ENCODE measurements at regions not wholly inside any gene's neighbourhood (a gene's known extent, or its start where the extent isn't known, plus 50 kb on each side); places are given as distances from the start of the nearest gene placed in this dataset.
"Not testable (repeated sequence)": the region's sequence is repeated elsewhere in the genome, so short reads cannot be mapped to it uniquely, and the experiment has no call there.

GRCh38 chr5:96530901-96531300 lies 97.9 kb upstream of the PCSK1 start:
- H3K9me3 ChIP-seq (ENCODE audit: insufficient read depth, low read length): no peaks in the 10 kb centered on the region

DNA sequence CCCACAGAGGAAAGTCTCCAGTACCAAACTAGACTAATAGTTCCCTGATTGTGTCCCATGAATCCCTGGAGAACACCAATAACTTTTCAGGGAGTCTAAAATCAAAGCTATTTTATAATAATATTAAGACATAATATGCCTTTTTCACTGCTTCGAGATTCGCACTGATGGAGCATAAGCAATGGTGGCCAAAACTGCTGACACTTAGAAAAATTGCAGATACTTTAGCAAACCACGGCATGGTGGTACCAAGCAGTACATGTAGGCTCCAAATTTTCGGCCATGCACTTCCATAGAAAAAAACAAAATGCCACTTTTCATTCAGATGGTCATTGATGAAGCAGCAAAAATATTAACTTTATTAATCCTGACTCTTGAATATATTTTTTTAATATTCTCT lies 100.3 kb upstream of the PCSK1 start:
- Histone ChIP-seq H3K4me1 (ENCODE audit: insufficient read depth, insufficient read length) (no peaks in the 10 kb centered on the region), H3K9ac (ENCODE audit: insufficient read length, low read depth) (no peak overlapping the region), H3K36me3 (ENCODE audit: insufficient read depth, insufficient read length, low read length) (no peaks in the 10 kb centered on the region), H3K27me3 (ENCODE audit: insufficient read depth, insufficient read length) (no peaks in the 10 kb centered on the region), H3K9me3 (ENCODE audit: insufficient read depth, low read length) (no peaks in the 10 kb centered on the region), H3K4me3 (ENCODE audit: insufficient read length, low read depth) (no peak overlapping the region)
- no peak for DNase-seq (ENCODE audit: low read depth, low spot score)
- TF ChIP-seq SUZ12 (IDR thresholded peaks at IDR 0.05; ENCODE audit: extremely low read depth, insufficient read depth, insufficient read length) (no peak), ZNF274 (IDR thresholded peaks at IDR 0.05; ENCODE audit: low read depth, low read length) (no peak), YY1 (IDR thresholded peaks at IDR 0.05; ENCODE audit: insufficient read depth, insufficient read length) (no peak)

More at GRCh38 chr5:96530901-96531300, 97.9 kb upstream of the PCSK1 start:
- Histone ChIP-seq H3K9ac (ENCODE audit: insufficient read length, low read depth) (no peak overlapping the region), H3K4me3 (ENCODE audit: insufficient read length, low read depth) (no peak overlapping the region), H3K27me3 (ENCODE audit: insufficient read depth, insufficient read length) (no peaks in the 10 kb centered on the region), H3K4me1 (ENCODE audit: insufficient read depth, insufficient read length) (no peaks in the 10 kb centered on the region), H3K36me3 (ENCODE audit: insufficient read depth, insufficient read length, low read length) (no peaks in the 10 kb centered on the region)
- no peak for DNase-seq (ENCODE audit: low read depth, low spot score)
- no peak for TF ChIP-seq YY1 (IDR thresholded peaks at IDR 0.05; ENCODE audit: insufficient read depth, insufficient read length)
- no peak for TF ChIP-seq ZNF274 (IDR thresholded peaks at IDR 0.05; ENCODE audit: low read depth, low read length)
- no peak for TF ChIP-seq SUZ12 (IDR thresholded peaks at IDR 0.05; ENCODE audit: extremely low read depth, insufficient read depth, insufficient read length)

DNA sequence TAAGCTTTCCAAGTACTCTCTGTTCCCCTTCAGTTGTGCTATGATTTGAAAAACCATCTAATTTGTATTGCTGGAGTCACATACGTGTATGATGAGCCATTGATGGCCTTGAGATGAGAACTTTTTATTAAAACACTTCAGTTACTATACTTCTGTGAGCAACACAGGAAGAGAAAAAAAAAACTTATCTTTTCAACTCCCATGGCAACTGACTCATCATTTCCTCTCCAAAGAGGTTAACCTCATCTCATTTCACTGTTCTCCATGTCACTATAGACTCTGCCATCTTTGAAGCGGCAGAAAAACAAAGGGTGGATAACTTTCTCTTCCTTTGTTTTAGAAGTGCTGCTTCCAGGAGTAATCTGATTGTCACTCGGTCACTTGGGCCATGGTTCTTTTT lies 104.3 kb upstream of the PCSK1 start:
- Histone ChIP-seq H3K9me3 (ENCODE audit: insufficient read depth, low read length) (no peaks in the 10 kb centered on the region), H3K9ac (ENCODE audit: insufficient read length, low read depth) (no peak overlapping the region), H3K4me1 (ENCODE audit: insufficient read depth, insufficient read length) (no peaks in the 10 kb centered on the region), H3K27me3 (ENCODE audit: insufficient read depth, insufficient read length) (no peaks in the 10 kb centered on the region), H3K36me3 (ENCODE audit: insufficient read depth, insufficient read length, low read length) (no peaks in the 10 kb centered on the region), H3K4me3 (ENCODE audit: insufficient read length, low read depth) (no peak overlapping the region)
- no peak for DNase-seq (ENCODE audit: low read depth, low spot score)
- TF ChIP-seq ZNF274 (IDR thresholded peaks at IDR 0.05; ENCODE audit: low read depth, low read length) (no peak), YY1 (IDR thresholded peaks at IDR 0.05; ENCODE audit: insufficient read depth, insufficient read length) (no peak), SUZ12 (IDR thresholded peaks at IDR 0.05; ENCODE audit: extremely low read depth, insufficient read depth, insufficient read length) (no peak)

DNA sequence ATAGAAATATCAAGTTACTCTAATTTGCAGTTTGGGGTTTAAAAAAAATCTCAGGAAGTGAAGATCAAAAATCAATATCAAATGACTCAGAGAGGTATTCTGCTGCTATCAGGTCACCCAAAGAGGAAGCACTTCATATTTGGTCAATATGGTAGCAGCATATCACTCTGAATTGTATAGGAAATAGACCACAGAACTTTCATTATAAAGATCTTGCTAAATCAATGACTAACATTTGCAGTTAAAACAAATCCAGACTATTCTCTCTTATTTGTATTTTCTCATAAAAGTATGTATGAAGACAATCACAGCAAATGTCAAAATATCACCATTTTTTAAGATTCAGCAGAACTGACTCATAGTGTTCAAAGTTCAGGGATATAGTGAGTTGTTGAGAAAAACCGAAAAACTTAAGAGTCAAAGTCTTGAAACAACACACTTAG lies 105.8 kb upstream of the PCSK1 start:
- no peak for DNase-seq (ENCODE audit: low read depth, low spot score)
- no peak for TF ChIP-seq YY1 (IDR thresholded peaks at IDR 0.05; ENCODE audit: insufficient read depth, insufficient read length)
- no peak for TF ChIP-seq ZNF274 (IDR thresholded peaks at IDR 0.05; ENCODE audit: low read depth, low read length)
- no peak for TF ChIP-seq SUZ12 (IDR thresholded peaks at IDR 0.05; ENCODE audit: extremely low read depth, insufficient read depth, insufficient read length)
- Histone ChIP-seq H3K36me3 (ENCODE audit: insufficient read depth, insufficient read length, low read length) (no peaks in the 10 kb centered on the region), H3K9me3 (ENCODE audit: insufficient read depth, low read length) (no peaks in the 10 kb centered on the region), H3K27me3 (ENCODE audit: insufficient read depth, insufficient read length) (no peaks in the 10 kb centered on the region), H3K4me3 (ENCODE audit: insufficient read length, low read depth) (no peak overlapping the region), H3K4me1 (ENCODE audit: insufficient read depth, insufficient read length) (no peaks in the 10 kb centered on the region), H3K9ac (ENCODE audit: insufficient read length, low read depth) (no peak overlapping the region)

GRCh38 chr5:96546120-96546519 lies 113.1 kb upstream of the PCSK1 start:
- no peak overlapping the region for H3K4me3 ChIP-seq (ENCODE audit: insufficient read length, low read depth)
- DNase-seq (ENCODE audit: low read depth, low spot score): no peak
- no peak overlapping the region for H3K9ac ChIP-seq (ENCODE audit: insufficient read length, low read depth)
- TF ChIP-seq YY1 (IDR thresholded peaks at IDR 0.05; ENCODE audit: insufficient read depth, insufficient read length) (no peak), SUZ12 (IDR thresholded peaks at IDR 0.05; ENCODE audit: extremely low read depth, insufficient read depth, insufficient read length) (no peak), ZNF274 (IDR thresholded peaks at IDR 0.05; ENCODE audit: low read depth, low read length) (no peak)
- no peaks in the 10 kb centered on the region for H3K4me1 ChIP-seq (ENCODE audit: insufficient read depth, insufficient read length)
- no peaks in the 10 kb centered on the region for H3K36me3 ChIP-seq (ENCODE audit: insufficient read depth, insufficient read length, low read length)
- no peaks in the 10 kb centered on the region for H3K9me3 ChIP-seq (ENCODE audit: insufficient read depth, low read length)
- no peaks in the 10 kb centered on the region for H3K27me3 ChIP-seq (ENCODE audit: insufficient read depth, insufficient read length)

DNA sequence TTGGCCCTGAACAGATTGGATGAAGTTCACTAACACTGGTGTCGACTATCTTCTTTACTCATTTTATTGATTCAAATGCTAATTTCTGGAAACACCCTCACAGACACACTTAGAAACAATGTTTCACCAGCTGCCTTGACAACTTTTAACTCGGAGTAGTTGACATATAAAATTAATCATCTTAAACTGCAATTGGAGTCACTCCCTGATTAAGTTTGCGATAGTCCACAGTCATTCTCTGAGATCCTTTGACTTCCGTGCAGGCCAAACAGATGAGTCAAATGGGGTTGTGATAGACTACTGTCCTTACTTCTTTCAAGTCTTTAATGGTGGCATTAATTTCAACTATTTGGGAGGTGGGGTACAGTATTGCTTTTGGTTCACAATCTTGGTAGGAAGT lies 114.4 kb upstream of the PCSK1 start:
- Histone ChIP-seq H3K9ac (ENCODE audit: insufficient read length, low read depth) (no peak overlapping the region), H3K4me1 (ENCODE audit: insufficient read depth, insufficient read length) (no peaks in the 10 kb centered on the region), H3K36me3 (ENCODE audit: insufficient read depth, insufficient read length, low read length) (no peaks in the 10 kb centered on the region), H3K9me3 (ENCODE audit: insufficient read depth, low read length) (no peaks in the 10 kb centered on the region), H3K4me3 (ENCODE audit: insufficient read length, low read depth) (no peak overlapping the region), H3K27me3 (ENCODE audit: insufficient read depth, insufficient read length) (no peaks in the 10 kb centered on the region)
- TF ChIP-seq SUZ12 (IDR thresholded peaks at IDR 0.05; ENCODE audit: extremely low read depth, insufficient read depth, insufficient read length) (no peak), YY1 (IDR thresholded peaks at IDR 0.05; ENCODE audit: insufficient read depth, insufficient read length) (no peak), ZNF274 (IDR thresholded peaks at IDR 0.05; ENCODE audit: low read depth, low read length) (no peak)
- DNase-seq (ENCODE audit: low read depth, low spot score): no peak

GRCh38 chr5:96548905-96549304 lies 113.3 kb upstream of the CAST start:
- Histone ChIP-seq H3K27me3 (ENCODE audit: insufficient read depth, insufficient read length) (no peaks in the 10 kb centered on the region), H3K9ac (ENCODE audit: insufficient read length, low read depth) (no peak overlapping the region), H3K4me1 (ENCODE audit: insufficient read depth, insufficient read length) (no peaks in the 10 kb centered on the region), H3K4me3 (ENCODE audit: insufficient read length, low read depth) (no peak overlapping the region), H3K36me3 (ENCODE audit: insufficient read depth, insufficient read length, low read length) (no peaks in the 10 kb centered on the region), H3K9me3 (ENCODE audit: insufficient read depth, low read length) (no peaks in the 10 kb centered on the region)
- DNase-seq (ENCODE audit: low read depth, low spot score): no peak
- TF ChIP-seq YY1 (IDR thresholded peaks at IDR 0.05; ENCODE audit: insufficient read depth, insufficient read length): no peak
- no peak for TF ChIP-seq SUZ12 (IDR thresholded peaks at IDR 0.05; ENCODE audit: extremely low read depth, insufficient read depth, insufficient read length)
- TF ChIP-seq ZNF274 (IDR thresholded peaks at IDR 0.05; ENCODE audit: low read depth, low read length): no peak

- H3K4me3 ChIP-seq (ENCODE audit: insufficient read length, low read depth); H3K9ac ChIP-seq (ENCODE audit: insufficient read length, low read depth); DNase-seq (ENCODE audit: low read depth, low spot score): not testable (repeated sequence)
Observed at GRCh38 chr5:96560857-96561256, 101.3 kb upstream of the CAST start.

More at GRCh38 chr5:96560857-96561256, 101.3 kb upstream of the CAST start:
- H3K9me3 ChIP-seq (ENCODE audit: insufficient read depth, low read length); H3K4me1 ChIP-seq (ENCODE audit: insufficient read depth, insufficient read length); H3K27me3 ChIP-seq (ENCODE audit: insufficient read depth, insufficient read length); H3K36me3 ChIP-seq (ENCODE audit: insufficient read depth, insufficient read length, low read length): not testable (repeated sequence)
